ENCODE measurements at regions not wholly inside any gene's neighbourhood (a gene's known extent, or its start where the extent isn't known, plus 50 kb on each side); places are given as distances from the start of the nearest gene placed in this dataset.

DNA sequence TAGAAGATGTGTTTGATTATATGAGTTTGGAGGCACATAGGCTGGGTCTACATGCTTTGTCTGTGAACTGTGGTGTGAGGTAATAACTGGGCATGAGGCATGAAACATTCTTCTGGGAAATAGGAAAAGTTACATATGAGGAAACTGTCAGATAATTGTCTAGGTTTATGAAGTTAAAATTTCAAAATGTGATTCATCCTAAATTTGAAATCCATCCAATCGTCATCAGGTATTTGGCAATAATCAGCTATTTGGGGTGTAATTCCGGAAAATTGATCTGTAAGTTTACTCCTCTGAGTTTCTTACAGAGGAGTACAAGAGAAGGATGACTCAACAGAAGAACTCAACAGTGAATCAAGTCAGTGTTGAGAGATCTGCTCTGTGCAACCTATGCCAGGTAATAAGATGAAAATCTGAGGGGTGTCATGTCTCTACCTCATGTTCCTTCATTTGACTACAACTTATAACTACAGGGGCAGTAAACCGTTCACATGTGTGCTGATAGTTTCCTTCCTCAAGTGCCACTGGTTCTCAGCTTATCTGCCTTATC lies 1171.6 kb upstream of the CDH18 start:
- DNase-seq: no peak

DNA sequence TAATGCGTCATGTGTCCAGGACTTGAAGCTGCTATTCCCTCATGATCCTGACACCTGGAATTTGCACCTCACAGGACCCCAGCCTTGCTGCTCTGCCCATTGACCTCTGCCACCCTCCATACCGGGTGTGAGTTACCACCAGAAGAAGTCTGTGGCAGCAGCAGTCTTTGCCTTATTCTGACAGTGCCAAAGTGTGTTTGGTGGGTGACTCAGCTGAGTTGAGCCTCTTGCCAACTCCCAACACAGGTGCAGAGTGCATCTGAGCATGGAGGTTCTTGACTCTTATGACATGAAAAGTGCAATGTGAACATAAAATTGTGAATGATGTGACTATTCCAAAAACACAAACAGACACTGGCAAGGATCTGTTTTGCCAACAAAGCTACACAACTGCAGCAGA lies 1166.5 kb upstream of the CDH18 start:
- DNase-seq: no peak

DNA sequence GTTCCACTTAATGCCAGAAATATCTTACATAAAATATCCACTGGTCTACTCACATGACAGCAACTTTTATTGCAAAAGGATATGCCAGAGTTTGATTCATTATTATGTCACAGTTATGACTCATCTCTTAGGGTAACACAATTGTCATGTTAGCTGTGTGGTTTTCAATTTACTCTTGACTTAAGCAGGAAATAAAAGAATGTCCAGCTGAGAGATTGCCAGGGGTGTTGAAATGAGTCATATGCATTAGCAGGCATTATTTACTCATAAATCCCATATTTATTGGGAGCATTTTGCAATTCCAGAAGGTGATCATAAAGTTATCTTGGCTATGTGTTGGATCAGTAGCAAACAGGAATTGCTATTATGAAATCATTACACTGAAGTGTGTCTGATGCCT lies 1164.6 kb upstream of the CDH18 start:
- DNase-seq: no peak

DNA sequence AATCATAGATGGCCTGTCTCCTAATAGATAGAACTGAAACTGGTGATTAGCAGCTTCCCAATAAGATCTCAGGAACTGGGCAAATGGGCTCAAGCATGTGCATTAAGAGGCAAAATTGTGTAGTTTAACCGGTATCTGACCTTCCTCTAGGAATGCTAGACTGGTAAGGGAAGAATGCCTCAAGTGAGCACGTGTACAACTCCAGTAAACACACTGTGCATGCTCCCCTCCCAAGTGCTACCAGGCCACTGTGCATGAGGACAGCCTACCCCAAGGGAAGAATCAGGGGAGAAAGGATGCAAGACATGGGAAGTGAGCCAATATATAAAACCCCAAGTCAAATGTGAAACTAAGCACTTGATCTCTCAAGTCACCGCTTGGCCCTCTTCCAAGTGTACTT lies 1157.4 kb upstream of the CDH18 start:
- DNase-seq: no peak

DNA sequence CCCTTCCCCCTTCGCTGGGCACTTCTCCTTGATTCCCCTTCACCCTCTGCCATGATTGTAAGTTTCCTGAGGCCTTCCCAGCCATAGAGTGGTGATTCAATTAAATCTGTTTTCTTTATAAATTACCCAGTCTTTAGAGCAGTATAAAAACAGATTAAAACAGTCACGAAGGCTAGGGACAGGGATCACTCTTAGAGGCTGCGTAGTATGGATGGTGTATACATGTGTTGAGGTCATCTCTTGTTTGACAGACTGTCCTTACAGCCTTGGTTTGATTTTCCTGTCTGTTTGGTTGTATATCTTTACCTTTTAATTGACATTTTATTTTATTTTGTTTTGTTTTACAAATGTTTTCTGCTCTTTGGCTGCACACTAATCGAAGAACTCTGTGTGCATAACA lies 1155.7 kb upstream of the CDH18 start:
- DNase-seq: no peak

DNA sequence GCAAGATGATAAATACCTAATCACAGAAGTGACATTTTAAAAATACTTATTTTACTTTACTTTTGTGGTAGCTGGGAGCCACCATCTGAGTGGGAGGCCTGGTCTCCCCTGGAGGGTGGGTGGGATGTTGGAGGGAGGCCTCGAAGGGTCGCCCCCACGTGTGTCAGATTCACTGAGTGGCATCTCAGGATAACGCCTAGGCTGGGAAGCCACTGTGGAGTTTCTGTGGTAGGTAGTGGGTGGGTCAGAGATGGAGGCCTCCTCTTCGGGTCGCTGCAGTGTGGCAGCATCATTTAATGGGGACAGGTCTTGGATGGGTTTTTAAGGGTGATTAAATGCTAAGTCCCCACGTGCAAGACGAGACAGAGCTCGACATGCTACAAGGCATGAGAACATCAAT lies 1154.8 kb upstream of the CDH18 start:
- DNase-seq: no peak

DNA sequence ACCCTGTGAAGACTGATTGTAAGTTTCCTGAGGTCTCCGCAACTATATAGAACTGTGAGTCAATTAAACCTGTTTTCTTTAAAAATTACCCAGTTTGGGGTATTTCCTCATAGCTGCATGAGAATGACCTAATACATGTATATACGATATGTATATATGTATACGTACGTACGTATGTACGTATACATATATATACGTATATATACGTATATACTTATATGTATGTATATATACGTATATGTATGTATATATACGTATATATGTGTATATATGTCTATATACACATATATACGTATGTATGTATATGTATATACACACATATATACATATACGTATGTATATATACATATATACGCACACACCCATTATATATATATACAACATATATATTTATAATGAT lies 1153.0 kb upstream of the CDH18 start:
- no peak for DNase-seq

DNA sequence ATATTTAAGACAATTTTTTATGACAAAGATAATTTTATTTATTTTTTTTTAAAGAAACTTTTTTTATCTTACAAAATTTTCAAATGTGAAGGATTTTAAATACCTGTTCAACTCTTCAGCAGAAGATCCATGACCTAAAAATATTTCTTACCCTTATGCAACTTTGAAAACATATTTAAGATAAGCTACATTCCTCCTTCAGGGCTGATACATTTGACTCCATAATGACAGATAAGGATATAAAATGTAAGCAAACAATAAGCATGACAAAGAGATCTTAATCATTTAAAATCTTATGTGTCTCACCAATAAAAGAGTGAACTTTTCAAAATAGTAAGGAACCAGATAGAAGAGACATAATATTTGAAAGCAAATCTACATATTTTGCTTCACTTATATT lies 1138.2 kb upstream of the CDH18 start:
- DNase-seq: no peak

DNA sequence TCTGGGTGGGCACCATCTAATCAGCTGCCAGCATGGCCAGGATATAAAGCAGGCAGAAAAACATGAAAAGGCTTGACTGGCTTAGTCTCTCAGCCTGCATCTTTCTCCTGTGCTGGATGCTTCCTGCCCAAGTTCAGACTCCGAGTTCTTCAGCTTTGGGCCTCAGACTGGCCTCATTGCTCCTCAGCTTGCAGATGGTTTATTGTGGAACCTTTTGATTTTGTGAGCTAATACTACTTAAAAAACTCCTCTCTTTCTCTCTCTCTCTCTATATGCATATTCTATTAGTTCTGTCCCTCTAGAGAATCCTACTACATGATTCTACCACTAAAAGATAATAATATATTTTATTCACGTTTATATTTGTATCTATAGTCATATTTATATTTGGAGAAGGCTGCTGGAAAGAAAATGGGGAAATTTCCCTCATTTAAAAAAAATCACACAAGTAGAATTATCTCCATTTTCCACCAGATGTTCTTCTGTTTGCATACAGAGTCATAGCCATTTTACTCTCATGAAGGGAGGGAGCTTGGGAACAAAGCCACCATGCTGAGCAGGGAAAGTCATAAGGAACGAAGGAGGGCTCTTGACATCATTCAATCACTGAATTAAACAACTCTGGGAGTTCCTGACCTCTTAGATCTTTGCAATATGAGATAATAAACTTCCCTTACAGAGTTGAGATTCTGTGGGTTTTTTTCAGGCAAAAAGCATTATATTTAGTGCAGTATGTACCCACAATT lies 1137.4 kb upstream of the CDH18 start:
- no peak for DNase-seq

DNA sequence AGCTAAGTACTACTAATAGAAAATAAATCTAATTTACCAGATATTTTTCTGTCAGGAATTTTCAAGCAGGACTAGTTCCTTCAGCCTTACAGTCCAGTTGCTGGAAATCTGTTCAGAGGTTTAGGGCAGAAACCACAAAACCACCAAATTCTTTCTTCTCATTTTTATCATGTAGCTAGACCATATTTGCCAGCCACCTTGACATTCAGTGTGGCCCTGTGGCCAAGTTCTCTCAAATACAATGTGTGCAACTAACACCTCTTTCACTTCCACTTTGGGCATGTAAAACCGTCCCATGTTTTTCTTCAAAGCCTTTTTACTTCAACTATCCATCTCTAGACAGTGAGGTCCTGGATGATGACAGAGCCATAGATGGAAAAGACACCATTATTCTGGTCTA lies 1133.2 kb upstream of the CDH18 start:
- no peak for DNase-seq

DNA sequence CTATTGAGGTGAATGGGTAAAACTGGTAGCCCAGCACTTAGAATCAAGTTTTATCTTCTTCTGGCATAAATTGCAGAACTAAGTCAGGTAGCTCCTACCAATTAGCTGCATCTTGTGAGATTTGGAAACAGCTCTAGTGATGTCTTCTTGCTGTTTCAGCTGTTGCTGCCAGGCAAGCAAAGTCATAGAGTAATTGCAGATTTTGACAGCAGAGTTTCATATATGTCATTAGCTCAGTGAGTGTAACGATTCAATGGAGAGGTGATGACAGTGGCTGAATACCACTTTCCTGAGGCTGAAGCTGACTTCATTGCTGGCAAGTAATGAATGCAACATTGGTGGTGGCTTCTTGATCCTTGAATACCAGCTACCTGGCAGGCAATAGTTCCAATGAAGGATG lies 1109.7 kb upstream of the CDH18 start:
- DNase-seq: no peak

DNA sequence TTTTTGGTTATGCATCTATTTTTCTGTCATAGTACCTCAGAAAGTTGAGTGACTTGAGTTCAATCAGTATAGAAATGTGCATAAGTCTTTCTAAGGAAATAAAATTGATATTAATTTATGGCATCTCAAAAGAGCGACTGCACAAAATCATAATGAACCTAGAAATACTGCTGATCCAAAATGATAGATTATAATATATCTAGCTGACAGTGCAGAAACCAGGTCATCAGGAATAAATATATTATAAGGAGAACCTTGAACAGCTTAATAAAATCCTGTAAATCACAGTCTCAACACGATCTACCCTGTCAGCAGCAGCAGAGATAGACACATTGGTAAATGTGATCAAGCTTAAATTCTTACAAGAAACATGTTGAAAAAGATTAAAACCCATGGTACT lies 1106.6 kb upstream of the CDH18 start:
- DNase-seq: no peak

DNA sequence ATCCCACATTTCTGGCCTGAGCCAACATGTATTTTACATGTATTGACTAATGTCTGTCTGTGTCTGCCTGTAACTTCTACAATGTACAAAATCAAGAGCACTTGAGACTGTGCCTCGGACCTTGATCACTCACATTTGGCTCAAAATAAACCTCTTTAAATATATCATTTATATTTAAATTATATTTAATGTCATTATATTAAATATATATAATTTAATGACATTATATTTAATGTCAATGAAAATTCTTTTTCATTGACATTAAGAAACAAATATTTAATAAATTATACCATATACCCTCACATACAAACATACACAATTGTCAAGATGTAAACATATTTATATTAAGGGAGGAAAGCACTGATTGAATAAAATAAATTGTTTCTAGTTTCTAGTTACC lies 1099.8 kb upstream of the CDH18 start:
- DNase-seq: no peak

DNA sequence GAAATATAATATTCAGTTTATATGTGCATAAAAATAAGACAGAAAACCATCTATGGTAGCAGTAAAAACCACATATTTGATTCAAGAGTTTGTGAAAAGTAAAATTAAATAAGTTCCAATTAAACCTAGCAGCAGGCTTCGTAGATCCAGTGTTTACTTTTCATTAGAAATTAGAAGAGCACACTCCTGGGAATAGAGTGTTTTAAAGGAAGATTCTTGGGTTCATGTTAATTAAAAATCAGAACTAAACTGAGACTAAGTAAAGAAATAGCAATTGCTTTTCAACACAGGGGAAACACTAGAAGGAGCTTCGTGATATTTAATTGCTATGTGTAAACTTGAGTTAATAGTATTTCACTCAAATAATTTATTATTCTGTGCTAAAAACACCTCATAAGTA lies 1097.8 kb upstream of the CDH18 start:
- DNase-seq: no peak

DNA sequence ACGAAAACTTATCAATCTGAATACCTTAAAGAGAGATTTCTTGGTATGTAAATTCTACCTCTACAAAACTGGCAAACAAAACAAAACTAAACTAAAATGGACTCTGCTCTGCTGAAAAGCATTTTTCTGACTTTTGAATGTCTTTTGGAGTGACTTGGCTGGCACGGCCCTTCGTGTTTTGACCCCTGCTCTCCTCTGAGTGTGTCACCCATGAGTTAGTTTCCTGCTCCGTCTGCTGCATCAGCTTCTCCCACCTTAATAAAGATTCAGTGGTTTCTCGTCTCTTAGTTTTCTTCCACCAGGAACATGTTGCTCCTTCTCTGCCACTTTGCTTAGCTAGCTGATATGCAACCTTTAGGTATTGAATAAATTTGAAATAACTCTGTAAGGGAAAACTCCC lies 1084.0 kb upstream of the CDH18 start:
- no peak for DNase-seq

DNA sequence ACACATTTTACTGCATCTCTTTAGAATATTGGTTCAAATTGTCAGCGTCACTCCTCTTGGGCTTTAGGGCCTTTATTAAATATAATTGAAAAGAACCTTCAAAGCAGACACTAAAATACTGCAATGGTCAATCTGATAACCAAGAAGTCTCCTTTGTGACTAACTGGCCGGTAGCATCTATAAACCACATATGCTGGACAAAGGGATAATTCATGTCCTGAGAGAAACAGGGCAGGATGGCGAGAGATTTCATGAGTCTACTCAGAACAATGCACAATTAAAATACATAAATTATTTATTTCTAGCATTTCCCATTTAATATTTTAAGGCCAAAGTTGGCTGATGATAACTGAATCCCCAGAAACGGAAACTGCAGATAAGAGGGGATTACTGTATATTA lies 1083.4 kb upstream of the CDH18 start:
- DNase-seq: no peak

DNA sequence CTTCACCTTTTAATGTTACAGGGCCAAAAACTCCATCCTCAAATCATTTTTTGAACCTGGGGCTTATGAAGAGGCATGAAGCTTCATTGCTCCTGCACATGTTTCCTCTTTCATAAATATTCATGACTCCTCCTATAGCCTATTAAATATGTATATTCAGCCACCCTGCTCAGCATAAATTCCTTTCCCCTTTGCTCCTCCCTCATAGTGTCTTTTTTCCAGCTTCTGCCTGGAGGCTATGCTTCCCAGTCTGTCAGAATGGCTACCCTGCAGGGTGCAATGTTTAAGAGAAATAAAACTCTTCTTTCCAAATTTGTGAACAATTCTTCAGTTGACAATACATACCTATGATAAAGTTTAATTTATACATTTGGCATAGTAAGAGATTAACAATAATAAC lies 1082.9 kb upstream of the CDH18 start:
- DNase-seq: no peak

DNA sequence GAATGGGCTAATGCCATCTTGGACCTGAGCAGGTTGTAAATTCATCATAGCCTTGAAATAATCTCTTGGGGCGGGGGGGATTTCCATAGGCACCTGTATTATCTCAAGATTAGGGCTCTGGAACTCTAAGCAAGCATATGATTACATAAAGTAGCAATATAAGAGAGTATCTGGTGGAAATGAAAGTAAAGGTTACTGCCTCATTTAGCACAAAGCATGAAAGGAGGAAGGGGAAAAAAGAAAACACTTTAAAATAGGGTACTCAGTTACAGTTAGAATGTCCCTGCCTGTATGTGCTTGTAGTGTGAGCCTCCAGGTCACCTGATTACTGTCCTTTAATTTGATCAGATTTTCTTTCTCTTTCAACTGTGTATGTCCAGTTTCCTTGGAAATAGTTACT lies 1079.7 kb upstream of the CDH18 start:
- DNase-seq: no peak

DNA sequence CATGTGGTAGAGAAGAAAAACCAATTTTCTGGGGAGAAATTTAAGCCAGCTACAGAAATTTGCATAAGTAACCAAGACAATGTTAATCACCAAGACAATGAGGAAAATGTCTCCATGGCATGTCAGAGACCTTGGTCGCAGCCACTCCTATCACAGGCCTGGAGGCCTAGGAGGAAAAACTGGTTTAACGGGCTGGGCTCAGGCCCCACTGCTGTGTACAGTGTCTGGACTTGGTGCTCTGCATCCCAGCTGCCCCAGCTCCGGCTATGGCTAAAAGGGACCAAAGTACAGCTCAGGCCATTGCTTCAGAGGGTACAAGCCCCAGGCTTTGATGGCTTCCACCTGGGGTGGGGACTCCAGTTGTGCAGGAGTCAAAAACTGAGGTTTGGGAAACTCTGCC lies 1075.1 kb upstream of the CDH18 start:
- DNase-seq: no peak

DNA sequence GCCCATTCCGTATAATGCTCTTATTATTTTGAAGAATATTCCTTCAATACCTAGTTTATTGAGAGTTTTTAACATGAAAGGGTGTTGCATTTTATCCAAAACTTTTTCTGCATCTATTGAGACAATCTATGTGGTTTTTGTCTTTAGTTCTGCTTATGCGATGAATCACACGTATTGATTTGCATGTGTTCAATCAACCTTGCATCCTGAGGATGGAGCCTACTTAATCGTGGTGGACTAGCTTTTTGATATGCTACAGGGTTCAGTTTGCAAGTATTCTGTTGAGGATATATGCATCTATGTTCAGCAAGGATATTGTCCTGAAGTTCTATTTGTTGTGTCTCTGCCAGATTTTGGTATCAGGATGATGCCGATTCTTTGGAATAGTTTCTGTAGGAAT lies 1070.3 kb upstream of the CDH18 start:
- DNase-seq: no peak

DNA sequence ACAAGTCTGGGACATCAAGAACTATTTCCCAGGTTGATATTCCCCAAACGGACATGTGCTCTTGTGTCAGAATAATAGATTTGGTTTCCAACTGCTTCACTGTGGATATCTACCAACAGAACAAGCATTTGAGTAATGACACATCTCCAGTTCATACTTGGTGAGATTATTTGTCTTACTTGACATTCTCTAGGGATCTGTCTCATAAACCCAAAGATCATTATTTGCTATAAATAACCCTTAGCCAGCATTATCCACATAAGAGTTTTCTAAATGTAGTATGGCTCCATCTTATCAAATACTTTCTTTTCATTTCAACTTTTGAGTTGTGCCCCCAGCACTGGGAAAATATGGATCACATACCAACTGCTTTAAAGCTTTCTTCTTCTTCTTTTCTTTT lies 1063.9 kb upstream of the CDH18 start:
- DNase-seq: no peak

DNA sequence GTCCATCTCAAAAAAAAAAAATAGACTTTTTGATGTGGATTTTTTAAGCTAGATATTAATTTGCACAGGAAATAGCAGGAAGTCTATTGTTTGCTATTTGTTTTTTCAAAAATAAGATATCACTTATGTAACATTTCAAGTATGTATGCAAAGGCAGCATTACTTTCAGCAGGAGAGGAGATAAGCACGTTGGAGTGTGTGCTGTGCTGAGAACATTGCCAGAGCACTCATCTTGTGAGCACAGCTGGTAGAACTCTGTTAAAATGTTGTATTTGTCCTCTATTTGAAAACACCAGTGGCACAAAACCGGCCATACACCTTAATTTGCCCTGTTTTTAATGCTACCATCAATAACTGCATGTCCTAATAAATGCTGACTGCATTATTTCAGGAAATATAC lies 1061.9 kb upstream of the CDH18 start:
- no peak for DNase-seq

DNA sequence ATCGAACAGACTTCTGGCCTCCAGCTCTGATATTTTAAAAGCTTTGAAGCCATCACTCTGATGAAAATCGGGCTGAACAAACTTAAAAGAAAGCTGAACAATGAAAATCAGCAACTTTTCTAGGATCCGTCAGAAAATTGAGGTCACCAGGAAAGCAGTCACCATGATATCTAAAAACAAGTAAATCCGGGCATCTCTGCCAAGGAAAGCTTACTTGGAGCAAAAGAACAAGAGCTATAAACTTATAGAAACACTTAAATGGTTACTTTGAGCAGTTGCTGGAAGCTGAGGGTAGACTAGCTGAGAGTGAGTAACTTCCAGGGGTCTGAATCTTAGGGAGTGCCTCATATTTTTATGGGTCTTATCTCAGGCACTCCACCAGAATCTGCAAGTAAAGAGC lies 1043.0 kb upstream of the CDH18 start:
- DNase-seq: no peak

DNA sequence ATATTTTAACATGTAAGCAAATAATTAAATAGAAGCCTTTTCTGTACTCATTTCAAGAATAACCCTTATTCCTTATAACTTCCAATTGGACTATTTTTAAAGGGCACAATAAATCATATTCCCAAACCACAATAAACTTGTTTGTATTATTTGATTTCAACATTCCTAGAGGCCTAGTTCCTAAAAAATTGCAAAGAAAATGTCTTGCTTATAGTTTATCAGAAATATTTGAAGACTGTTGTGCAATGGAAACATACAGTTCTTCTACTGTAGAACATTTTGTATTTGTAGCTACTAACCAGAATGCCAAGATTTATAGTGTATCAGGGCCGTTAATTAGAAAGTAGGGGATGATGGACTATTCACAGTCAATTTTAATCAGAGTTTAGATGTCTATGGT lies 1037.0 kb upstream of the CDH18 start:
- DNase-seq: no peak

DNA sequence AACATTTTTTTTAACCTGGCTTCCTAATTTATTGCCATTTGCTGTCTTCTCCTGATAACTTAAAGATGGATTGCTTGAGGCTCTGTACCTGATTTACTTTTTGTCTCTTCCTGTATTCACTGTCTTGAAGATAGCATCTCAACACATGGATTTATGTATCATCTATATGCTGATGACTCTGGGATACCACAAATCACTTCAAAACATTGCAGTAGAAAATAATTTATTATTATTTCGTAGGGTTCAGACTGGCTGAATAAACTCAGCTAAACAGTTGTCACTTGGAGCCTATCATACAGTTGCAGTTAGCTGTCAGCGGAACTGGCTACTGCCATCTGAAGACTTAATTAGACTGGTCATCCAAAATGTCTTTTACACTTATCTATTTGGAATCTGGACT lies 1025.2 kb upstream of the CDH18 start:
- no peak for DNase-seq
